ENCODE measurements at regions not wholly inside any gene's neighbourhood (a gene's known extent, or its start where the extent isn't known, plus 50 kb on each side); places are given as distances from the start of the nearest gene placed in this dataset.

DNA sequence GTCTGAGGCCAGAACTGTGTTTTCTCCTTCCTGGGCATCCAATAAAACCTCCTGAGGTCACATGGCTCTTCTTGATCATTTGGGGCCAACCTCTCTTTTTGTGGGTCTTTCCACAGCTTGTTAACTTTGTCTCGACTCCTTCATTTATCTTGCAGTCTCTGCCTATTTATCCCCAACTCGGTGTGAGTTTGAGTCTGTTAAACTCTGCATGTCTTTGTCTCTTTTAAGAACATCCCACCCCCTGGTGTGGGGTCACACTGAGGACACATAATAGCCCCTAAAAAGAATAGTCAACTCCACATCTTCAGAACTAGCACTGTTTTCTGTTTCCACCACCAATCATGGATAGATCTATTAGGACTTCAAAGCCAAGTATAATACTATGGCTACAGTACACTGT lies 187.2 kb downstream of the TLE3 start:
- Histone ChIP-seq H3K4me3 (ENCODE audit: low read depth in 1 of 3, low read length in 3 of 3) (no peak overlapping the region), H3K36me3 (ENCODE audit: control insufficient read depth in 4 of 4, insufficient read depth in 3 of 4, low read depth in 1 of 4, low read length in 3 of 4) (no peaks in the 10 kb centered on the region), H3K27ac (ENCODE audit: low read depth in 1 of 2, low read length in 2 of 2) (no peak overlapping the region), H3K9ac (ENCODE audit: low read depth in 1 of 2, low read length in 2 of 2) (no peak overlapping the region), H3K4me1 (ENCODE audit: control insufficient read depth in 4 of 4, insufficient read depth in 4 of 4, low read length in 3 of 4) (no peaks in the 10 kb centered on the region), H3K27me3 (ENCODE audit: control insufficient read depth in 4 of 4, insufficient read depth in 4 of 4, low read length in 3 of 4) (peaks cover 0 to 3% (median 1%) of the 10 kb centered on the region in 4 donors), H3K9me3 (ENCODE audit: control insufficient read depth in 4 of 4, low read length in 3 of 4) (peaks cover 0 to 3% (median 0%) of the 10 kb centered on the region in 4 donors)
- TF ChIP-seq, protein P1, sequence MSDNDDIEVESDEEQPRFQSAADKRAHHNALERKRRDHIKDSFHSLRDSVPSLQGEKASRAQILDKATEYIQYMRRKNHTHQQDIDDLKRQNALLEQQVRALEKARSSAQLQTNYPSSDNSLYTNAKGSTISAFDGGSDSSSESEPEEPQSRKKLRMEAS (IDR thresholded peaks at IDR 0.05) = no peak
- TF ChIP-seq FOXA2 (IDR thresholded peaks at IDR 0.05) (no peak), SP1 (IDR thresholded peaks at IDR 0.05) (no peak), FOXA1 (IDR thresholded peaks at IDR 0.05) (no peak), HNF4G (IDR thresholded peaks at IDR 0.05) (no peak), JUND (IDR thresholded peaks at IDR 0.05) (no peak), RAD21 (IDR thresholded peaks at IDR 0.05) (no peak), NR2F2 (IDR thresholded peaks at IDR 0.05) (no peak), RXRA (IDR thresholded peaks at IDR 0.05) (no peak), GABPA (IDR thresholded peaks at IDR 0.05 in 1 of 2, conservative IDR thresholded peaks at IDR 0.05 in 1 of 2) (no peak), TAF1 (conservative IDR thresholded peaks at IDR 0.05) (no peak), HNF4A (conservative IDR thresholded peaks at IDR 0.05) (no peak), EGR1 (IDR thresholded peaks at IDR 0.05; ENCODE audit: low read depth in 2 of 2) (no peak), YY1 (IDR thresholded peaks at IDR 0.05) (no peak)
- TF ChIP-seq, protein P2, sequence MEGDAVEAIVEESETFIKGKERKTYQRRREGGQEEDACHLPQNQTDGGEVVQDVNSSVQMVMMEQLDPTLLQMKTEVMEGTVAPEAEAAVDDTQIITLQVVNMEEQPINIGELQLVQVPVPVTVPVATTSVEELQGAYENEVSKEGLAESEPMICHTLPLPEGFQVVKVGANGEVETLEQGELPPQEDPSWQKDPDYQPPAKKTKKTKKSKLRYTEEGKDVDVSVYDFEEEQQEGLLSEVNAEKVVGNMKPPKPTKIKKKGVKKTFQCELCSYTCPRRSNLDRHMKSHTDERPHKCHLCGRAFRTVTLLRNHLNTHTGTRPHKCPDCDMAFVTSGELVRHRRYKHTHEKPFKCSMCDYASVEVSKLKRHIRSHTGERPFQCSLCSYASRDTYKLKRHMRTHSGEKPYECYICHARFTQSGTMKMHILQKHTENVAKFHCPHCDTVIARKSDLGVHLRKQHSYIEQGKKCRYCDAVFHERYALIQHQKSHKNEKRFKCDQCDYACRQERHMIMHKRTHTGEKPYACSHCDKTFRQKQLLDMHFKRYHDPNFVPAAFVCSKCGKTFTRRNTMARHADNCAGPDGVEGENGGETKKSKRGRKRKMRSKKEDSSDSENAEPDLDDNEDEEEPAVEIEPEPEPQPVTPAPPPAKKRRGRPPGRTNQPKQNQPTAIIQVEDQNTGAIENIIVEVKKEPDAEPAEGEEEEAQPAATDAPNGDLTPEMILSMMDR (IDR thresholded peaks at IDR 0.05; ENCODE audit: low read depth, low read length, missing input control) = no peak
- TF ChIP-seq, protein P3, sequence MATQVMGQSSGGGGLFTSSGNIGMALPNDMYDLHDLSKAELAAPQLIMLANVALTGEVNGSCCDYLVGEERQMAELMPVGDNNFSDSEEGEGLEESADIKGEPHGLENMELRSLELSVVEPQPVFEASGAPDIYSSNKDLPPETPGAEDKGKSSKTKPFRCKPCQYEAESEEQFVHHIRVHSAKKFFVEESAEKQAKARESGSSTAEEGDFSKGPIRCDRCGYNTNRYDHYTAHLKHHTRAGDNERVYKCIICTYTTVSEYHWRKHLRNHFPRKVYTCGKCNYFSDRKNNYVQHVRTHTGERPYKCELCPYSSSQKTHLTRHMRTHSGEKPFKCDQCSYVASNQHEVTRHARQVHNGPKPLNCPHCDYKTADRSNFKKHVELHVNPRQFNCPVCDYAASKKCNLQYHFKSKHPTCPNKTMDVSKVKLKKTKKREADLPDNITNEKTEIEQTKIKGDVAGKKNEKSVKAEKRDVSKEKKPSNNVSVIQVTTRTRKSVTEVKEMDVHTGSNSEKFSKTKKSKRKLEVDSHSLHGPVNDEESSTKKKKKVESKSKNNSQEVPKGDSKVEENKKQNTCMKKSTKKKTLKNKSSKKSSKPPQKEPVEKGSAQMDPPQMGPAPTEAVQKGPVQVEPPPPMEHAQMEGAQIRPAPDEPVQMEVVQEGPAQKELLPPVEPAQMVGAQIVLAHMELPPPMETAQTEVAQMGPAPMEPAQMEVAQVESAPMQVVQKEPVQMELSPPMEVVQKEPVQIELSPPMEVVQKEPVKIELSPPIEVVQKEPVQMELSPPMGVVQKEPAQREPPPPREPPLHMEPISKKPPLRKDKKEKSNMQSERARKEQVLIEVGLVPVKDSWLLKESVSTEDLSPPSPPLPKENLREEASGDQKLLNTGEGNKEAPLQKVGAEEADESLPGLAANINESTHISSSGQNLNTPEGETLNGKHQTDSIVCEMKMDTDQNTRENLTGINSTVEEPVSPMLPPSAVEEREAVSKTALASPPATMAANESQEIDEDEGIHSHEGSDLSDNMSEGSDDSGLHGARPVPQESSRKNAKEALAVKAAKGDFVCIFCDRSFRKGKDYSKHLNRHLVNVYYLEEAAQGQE (IDR thresholded peaks at IDR 0.05) = no peak
- TF ChIP-seq, protein P4, sequence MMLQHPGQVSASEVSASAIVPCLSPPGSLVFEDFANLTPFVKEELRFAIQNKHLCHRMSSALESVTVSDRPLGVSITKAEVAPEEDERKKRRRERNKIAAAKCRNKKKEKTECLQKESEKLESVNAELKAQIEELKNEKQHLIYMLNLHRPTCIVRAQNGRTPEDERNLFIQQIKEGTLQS (IDR thresholded peaks at IDR 0.05) = no peak
- TF ChIP-seq, protein P5, sequence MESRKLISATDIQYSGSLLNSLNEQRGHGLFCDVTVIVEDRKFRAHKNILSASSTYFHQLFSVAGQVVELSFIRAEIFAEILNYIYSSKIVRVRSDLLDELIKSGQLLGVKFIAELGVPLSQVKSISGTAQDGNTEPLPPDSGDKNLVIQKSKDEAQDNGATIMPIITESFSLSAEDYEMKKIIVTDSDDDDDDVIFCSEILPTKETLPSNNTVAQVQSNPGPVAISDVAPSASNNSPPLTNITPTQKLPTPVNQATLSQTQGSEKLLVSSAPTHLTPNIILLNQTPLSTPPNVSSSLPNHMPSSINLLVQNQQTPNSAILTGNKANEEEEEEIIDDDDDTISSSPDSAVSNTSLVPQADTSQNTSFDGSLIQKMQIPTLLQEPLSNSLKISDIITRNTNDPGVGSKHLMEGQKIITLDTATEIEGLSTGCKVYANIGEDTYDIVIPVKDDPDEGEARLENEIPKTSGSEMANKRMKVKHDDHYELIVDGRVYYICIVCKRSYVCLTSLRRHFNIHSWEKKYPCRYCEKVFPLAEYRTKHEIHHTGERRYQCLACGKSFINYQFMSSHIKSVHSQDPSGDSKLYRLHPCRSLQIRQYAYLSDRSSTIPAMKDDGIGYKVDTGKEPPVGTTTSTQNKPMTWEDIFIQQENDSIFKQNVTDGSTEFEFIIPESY (IDR thresholded peaks at IDR 0.05) = no peak
- DNase-seq (ENCODE audit: low spot score) = no peak
- 53% methylated on average over 2 of the region's 2 CpGs for WGBS

All from liver (tissue), 8 donors.